ENCODE measurements at regions not wholly inside any gene's neighbourhood (a gene's known extent, or its start where the extent isn't known, plus 50 kb on each side); places are given as distances from the start of the nearest gene placed in this dataset.
"Not testable (repeated sequence)": the region's sequence is repeated elsewhere in the genome, so short reads cannot be mapped to it uniquely, and the experiment has no call there.

DNA sequence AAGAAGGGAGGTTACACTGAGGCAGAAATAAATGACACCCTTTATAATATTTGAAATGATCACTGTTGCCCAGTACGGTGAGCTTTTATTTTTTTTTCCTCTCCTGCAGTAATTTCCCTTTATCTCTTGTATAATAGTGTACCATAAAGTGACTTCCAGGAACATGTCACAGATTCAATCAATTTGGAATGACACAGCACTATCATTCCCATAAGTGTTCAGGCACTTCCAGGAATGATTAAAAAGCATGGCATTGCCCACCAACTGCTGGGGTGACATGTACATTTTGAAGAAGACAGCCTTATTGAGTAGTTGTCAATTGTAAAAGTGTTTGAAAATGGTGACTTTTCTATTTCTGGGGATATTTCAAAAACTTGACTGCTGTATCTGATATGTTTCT is 1700.9 kb upstream of the NUDT12 start:
- no peak for DNase-seq

- DNase-seq = no peak
These were observed 1697.1 kb upstream of the NUDT12 start for GRCh38 chr5:105259581-105260217.

- DNase-seq = no peak
These were observed 1676.0 kb upstream of the NUDT12 start for GRCh38 chr5:105238561-105238960.

- DNase-seq = no peak
These were observed 1668.0 kb upstream of the NUDT12 start for GRCh38 chr5:105230516-105231157.

- no peak for DNase-seq
These were observed 1655.4 kb upstream of the NUDT12 start for GRCh38 chr5:105218018-105218417.

DNA sequence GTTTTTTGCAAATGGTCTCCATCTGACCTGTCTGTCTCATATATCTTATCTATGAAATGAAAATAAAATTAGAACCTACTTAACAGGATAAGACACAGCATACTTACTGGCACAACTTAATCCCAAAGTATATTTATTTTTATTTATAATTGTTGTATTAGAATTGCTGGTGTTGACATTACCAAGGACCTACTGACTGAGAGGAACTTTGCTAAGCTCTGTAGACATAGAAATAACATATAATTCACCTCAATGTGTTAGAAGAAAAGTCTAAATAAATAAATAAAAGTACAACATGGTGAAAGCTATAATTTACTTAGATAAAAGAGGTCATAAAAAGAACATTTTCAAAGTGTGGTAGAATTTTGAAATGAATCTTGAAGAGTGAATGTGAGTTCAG is 1650.5 kb upstream of the NUDT12 start:
- DNase-seq = no peak

GRCh38 chr5:105207066-105207465 is 1644.5 kb upstream of the NUDT12 start:
- DNase-seq = no peak

- DNase-seq = no peak
These were observed 1634.9 kb upstream of the NUDT12 start for GRCh38 chr5:105197531-105197930.

DNA sequence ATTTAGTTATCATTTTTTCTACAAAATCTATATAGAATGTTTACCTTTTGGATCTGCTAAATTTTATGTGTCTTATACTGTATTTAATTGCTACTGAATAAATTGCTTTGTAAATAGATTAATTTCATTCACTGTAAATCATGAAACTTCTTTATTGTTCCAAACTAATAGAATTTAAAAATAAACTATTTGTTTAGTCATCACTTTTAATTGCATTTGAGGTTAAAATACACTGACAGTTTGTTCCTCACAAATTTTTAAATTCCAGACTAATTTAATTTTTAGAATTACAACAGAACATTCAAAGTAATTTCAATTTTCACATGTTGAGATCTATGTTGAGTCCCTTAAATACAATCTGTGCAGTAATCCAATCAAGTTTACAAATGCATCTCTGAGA is 1633.2 kb upstream of the NUDT12 start:
- no peak for DNase-seq

- no peak for DNase-seq
These were observed 1610.3 kb upstream of the NUDT12 start for GRCh38 chr5:105172918-105173317.

- no peak for DNase-seq
These were observed 1606.2 kb upstream of the NUDT12 start for GRCh38 chr5:105168806-105169205.

- no peak for DNase-seq
These were observed 1604.5 kb upstream of the NUDT12 start for GRCh38 chr5:105167092-105167491.

GRCh38 chr5:105163547-105163946 is 1601.0 kb upstream of the NUDT12 start:
- DNase-seq = no peak

DNA sequence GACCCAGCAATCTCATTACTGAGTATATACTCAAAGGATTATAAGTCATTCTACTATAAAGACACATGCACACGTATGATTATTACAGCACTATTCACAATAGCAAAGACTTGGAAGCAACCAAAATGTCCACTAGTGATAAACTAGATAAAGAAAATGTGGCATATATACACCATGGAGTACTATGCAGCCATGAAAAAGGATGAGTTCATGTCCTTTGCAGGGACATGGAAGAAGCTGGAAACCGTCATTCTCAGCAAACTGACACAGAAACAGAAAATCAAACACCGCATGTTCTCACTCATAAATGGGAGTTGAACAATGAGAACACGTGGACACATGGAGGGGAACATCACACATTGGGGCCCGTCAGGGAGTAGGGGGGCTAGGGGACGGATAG is 1600.0 kb upstream of the NUDT12 start:
- DNase-seq = not testable (repeated sequence)

DNA sequence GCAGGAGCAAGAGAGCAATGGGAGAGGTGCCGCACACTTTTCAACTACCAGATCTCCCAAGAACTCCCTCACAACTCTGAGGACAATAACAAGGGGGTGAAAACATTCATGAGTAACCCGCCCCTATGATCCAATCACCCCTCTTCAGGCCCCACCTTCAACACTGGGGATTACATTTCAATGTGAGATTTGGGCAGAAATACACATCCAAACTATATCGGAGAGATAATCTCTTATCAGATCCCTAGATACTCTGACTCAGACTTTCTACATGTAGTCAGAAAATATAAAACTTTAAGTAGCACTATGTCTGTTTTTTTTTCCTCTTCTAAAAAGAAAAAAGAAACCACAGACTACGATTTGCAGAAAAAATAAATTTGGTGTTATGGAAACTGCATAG is 1595.9 kb upstream of the NUDT12 start:
- DNase-seq = no peak

DNA sequence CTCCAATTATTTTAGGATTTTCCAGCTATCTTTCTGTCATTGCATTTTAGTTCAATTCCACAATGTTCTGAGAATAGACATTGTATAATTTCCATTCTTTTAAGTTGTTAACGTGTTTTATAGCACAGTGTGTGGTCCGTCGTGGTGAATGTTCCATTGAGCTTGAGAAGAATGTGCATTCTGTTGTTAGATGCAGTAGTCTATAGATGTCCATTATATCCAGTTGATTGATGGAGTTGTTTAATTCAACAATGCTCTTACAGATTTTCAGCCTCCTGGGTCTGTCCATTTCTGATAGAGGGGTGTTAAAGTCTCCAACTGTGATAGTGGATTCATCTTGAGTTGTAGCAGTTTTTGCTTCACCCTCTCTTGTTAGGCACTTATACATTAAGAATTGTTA is 1587.7 kb upstream of the NUDT12 start:
- no peak for DNase-seq

- no peak for DNase-seq
These were observed 1584.3 kb upstream of the NUDT12 start for GRCh38 chr5:105146867-105147266.

GRCh38 chr5:105145152-105145551 is 1582.6 kb upstream of the NUDT12 start:
- DNase-seq = no peak

DNA sequence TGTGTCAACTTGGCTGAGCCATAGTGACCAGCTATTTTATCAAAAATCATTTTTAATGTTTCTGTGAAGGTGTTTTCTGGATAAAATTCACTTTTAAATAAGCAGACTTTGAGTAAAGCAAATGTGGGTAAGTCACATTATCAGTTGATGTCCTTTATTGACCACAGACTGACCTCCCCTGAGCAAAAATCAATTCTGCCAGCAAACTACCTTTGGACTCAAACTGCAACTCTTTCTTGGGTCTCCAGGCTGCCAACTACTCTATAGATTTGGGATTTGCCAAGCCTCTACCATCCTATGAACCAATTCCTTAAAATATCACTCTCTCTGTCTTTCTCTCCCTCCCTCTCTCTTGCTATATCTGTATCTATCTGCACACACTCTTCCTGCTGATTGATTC is 1571.7 kb upstream of the NUDT12 start:
- DNase-seq = no peak

DNA sequence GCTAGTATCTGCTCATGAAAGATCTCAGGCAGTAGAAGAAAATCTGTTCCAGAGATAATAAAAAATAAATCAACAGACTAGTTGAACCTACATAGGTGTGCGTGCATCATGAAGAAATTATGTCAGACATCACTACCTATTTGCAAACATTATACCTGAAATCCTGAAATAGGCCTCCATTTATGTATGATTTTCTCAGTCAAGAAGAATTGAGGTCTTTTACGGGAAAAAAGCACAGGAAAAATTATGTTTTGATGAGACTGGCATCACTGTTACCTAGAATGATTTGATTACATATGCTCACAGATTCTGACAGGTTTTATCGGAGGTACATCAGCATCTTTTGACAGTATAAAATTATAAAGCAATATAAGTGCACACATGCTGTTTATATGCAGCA is 1570.5 kb upstream of the NUDT12 start:
- DNase-seq = no peak

GRCh38 chr5:105132581-105132980 is 1570.0 kb upstream of the NUDT12 start:
- no peak for DNase-seq

DNA sequence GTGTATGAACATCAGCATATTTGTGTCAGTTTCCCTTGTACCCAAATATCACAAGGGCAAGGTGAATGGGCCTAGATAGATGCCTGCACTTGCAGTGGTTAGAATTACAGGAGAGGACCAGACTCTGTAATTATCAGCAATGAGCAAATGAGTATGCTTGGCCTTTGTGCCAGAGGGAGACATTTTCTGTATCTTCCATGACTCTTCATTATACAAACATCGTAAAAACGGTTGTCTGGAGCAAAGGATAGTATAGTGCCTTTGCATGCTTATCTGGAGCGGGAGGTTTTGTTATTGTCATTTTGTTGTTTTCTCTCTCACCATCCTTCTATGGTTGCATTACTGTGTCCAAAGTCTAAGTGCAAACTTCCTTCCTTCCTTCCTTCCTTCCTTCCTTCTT is 1568.5 kb upstream of the NUDT12 start:
- DNase-seq = no peak

DNA sequence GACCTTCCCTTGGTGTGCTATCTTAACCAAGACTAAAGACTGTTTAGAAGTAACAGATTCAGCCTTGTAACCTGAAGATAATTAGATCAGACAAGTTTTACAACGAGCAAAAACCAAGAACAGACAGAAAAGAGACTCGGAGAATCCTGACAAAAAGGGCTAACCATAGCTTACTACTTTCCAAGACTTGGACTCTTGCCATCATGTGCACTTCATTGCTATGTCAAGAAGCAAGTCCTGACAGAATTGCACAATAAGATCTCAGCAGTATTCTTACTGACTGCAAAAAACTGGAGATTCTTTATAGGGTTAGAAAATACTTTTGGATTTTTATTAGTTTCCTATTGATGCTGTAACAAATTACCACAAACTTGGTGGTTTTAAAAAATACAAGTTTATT is 1539.0 kb upstream of the NUDT12 start:
- no peak for DNase-seq

DNA sequence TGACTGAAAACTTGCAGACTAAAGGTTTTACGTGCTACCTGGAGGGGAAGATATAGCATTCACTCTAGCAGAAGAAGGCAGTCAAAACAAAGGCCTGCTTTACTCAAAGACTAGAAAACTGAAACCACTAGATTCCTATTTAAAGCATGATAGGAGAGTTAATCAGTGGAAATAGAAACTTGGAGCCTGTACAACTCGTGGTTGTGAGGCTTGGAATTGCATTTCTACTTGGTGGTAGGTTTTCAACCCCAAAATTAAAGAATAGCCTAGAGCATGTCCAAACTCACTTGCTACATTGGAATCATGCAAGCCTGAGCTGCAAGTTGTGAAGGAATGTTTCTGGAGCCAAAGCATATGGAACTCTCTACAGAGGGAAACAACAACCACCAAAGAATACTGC is 1526.4 kb upstream of the NUDT12 start:
- DNase-seq = no peak

DNA sequence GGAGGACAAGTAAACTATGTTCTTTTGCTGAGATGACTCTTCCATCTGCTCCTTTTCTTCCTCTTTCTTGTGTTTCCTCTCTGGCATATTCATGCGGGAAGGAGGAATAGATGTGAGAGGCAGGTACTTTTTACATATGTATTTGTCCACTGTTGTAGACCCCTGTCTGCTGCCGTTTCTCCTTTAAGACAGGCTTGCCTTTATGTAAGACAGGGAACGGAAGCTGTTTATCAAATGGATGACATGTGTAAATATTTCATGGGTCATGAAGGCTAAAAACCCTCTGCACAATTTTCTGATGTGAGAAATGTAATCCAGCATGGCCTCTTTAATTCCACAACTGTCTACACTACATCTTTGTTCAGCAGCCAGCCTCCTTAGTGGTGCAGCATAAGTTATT is 1525.5 kb upstream of the NUDT12 start:
- no peak for DNase-seq
